Erythroblast (primary cell): ENCODE measurements at regions not wholly inside any gene's neighbourhood (a gene's known extent, or its start where the extent isn't known, plus 50 kb on each side); places are given as distances from the start of the nearest gene placed in this dataset.
"Not testable (repeated sequence)": the region's sequence is repeated elsewhere in the genome, so short reads cannot be mapped to it uniquely, and the experiment has no call there.

Experiments
- DNase-seq, 2 experiments: peaks; one replicate each; lab custom pipeline; 2025; lab: John Stamatoyannopoulos, UW
- GATA1 ChIP-seq: IDR thresholded peaks from 2 replicates; pipeline ENCODE4 v1.6.1; 2011; ENCODE audit warnings: low read depth, mild to moderate bottlenecking, control low read depth, low read length, moderate library complexity
- POLR2A ChIP-seq: IDR thresholded peaks from 2 replicates; pipeline ENCODE4 v1.6.1; 2011; ENCODE audit warnings: mild to moderate bottlenecking, low read length

DNA sequence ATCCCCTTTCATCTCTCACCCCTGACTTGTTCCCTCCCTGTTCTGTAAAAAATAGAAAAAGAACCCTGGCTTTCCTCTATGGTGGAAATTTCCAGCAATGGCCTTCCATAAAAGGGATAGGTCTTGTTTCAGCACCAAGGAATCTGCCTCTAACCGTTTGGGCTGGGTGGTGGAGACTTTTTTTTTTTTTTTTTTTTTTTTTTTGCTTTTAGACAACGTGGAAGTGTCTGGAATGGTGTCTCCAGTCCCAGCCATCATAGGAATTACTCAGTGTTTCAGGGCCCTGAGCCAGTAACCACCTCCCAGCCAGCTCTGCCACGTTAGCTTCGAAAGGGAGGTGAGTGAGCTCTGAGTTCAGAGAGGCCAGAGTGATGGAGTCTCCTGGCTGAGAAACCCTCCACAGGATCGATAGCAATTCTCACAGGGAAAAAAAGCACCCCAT is 97.3 kb upstream of the COL1A2 start:
- DNase-seq = no peak
- TF ChIP-seq GATA1 = no peak
- no peak for TF ChIP-seq POLR2A

DNA sequence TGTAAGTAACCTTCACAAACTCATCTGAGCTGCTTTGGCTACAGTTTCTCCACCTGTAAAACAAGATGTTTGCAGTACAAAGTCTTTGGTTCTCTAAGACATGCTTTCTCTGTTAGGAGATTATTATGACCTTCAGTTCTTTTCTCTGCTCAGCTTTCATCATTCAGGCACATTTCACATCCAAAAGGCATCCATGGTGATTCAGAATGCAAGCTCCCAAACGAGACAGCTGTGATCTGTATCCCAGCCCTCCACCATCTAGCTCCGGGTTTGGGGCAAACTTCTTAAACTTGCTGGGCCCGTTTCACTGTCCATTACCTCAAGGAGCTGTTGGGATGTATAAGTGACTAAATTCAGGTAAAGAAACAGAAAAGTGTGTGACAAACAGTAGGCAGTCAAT is 95.8 kb upstream of the COL1A2 start:
- TF ChIP-seq POLR2A (no peak), GATA1 (no peak)
- DNase-seq = no peak

DNA sequence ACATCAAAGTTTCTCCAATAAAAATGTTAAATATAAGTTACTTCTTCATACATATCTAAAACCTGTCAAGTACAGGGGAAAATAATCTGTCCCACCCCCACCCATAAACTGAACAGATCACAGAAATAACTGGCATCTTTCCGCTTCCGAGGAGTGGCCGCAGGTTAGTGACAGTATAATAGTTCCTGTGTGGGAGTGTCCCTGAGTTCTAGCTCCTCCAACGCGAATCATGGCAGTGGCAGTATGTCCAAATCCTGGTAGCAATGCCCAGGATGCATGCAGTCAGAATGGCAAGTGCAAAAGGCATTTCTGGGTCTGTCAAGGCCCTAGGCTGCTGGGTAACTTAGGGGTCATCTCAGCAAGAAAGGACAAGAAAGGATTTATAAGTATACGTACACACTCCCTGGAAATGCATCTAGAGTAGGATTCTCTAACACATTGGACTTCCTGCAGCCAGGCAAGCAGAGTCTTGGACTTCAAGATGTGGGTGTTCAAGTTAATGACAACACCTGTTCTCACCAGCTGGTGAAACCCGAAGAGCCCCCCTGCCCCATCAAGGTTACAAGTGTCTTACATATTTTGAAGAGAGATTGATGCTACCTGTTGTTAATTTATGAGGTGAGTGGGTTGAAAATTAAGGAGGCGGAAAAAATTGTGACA is 94.4 kb upstream of the COL1A2 start:
- TF ChIP-seq GATA1 = no peak
- no peak for TF ChIP-seq POLR2A

DNA sequence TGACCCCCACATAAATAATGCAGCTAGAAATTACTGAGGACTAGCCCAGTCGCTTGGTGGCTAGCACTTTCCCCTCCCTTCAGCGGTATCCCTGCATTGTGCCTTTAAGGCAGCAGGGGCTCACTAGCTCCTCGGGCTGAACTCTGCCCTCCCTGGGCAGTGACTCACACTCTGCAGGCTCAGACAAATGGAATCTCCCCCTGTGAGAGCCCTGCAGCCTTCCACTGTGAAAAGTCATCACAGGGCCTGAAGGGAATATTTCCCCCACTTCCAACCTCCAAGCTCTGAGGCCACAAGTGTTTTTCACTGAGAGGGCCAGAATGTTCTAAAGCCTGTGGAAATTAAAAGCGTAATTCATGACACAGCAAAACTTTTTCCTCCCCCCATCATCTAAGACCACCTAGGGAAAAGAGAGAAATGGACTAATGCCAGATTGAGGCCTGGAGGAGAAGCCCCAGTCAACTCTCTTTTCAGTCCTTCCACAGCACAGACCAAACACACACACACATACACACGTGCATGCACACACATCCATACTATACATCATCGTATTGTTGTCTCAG is 93.6 kb upstream of the COL1A2 start:
- TF ChIP-seq GATA1 (no peak), POLR2A (no peak)
- no peak for DNase-seq

More for the DNA sequence above, 94.4 kb upstream of the COL1A2 start:
- no peak for DNase-seq

DNA sequence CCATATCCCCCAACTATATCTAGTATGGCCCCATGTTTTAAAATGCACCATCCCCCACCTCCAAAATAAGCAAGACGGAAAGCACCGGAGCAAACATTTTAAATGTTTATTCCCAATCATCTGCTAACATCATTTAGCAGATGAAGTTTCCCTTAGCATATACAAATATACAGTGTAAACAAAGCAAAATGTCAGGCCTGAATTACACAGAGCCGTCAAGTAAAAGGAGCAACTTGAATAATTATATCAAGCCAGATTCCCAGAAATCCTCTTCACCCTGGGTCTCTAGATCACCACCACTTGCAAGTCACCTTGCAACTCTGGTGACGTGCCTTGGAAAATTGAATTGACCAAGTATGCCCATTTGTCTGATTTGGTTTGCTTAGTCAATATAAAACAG is 91.6 kb upstream of the COL1A2 start:
- no peak for TF ChIP-seq GATA1

DNA sequence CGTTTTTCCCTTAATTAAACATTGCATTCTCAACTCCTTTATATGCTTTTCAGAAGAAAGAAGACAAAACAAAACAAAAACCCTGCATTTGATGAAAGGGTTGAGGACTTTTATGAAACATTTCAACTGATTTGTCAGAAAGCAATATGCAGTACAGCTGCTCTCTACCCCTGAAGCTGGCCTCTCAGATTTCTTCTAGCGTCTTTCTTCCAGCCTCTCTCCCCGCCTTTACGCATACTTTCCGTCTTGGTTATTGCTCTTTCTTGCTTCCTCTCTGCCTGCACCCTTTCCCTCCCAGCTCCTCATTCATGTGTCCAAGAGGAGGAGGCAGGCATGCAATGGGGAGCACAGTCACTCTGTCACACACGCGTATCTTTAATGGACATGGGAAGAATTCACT is 91.0 kb upstream of the COL1A2 start:
- TF ChIP-seq POLR2A = no peak
- TF ChIP-seq GATA1 = no peak
- DNase-seq = no peak

More for the DNA sequence above, 91.6 kb upstream of the COL1A2 start:
- DNase-seq = no peak

DNA sequence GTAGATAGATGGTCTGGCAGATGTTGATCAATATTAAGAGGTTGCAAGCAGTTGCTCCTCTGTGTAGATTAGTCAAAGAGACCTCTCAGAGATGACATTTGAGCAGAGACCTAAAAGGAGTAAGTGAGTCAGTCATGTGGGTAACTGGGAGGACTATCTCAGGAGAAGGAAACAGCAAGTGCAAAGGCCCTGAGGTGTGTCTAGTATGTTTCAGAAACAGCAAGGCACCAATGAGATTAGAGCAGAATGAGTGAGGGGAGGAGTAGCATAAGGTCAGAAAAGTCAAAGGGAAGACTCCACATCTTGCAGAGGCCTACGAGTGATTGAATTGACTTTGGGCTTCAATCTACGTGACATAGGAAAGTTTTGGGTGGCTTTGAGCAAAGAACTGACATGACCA is 89.8 kb upstream of the COL1A2 start:
- TF ChIP-seq POLR2A (no peak), GATA1 (no peak)
- no peak for DNase-seq

DNA sequence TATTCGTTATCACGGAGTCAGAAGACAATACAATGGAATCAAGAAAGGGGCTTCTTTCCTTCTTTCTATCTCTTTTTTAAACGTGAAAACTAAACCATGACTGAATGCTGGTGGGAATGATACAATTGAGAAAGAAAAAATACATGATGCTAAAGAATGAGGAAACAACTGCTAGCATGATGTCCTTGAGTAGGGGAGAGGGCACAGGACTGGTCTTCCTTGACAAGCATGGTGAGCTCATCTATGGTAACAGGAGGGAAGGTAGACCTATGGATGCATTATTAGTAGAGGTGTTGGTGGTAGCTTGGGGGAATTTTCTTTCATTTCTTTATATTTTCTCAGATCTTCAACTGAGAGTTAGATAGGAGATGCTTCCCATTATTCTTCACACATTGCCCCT is 88.9 kb upstream of the COL1A2 start:
- TF ChIP-seq GATA1 (no peak), POLR2A (no peak)
- DNase-seq = no peak

DNA sequence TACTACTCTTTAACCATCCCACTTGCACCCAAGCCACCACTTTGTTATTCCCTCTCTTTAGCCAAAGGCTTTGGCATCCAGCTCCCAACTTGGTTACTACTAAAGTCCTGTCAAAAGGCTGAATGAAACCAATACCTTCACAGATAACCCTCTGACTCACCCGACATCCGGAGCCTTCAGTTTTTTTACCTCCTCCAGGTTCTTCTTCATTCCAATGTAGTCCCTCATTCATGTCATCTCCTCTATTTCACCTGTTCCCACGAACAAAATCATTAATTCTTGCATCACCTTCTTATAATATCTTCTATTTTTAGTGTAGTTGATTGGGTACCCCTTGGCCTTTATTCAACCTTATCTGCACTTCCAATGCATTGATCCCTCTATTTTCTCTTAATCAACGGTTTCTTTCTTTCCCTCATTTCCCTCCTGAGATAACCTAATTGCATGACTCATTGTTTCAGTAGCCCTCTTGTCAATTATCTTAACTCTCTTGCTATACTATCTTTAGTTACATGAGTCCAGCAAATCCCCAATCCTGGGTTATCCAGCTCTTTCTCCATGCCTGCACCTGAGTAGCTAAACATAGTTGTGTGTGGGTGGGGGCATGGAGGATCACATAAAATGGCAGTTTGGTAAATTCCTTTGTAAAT is 87.2 kb upstream of the COL1A2 start:
- no peak for TF ChIP-seq POLR2A
- TF ChIP-seq GATA1 = no peak
- no peak for DNase-seq

DNA sequence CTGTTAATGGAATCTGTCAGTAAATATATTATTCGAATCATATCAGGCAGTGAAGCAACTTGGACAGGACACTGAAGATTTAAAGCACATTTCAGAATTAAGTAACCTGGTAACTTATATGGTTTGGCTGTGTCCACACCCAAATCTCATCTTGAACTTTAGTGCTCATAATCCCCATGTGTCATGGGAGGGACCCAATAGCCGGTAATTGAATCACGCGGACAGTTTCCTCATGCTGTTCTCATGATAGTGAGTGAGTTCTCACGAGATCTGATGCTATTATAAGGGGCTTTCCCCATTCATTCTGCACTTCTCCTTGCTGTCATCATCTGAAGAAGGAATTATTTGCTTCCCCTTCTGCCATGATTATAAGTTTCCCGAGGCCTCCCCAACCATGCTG is 83.2 kb upstream of the COL1A2 start:
- TF ChIP-seq POLR2A (no peak), GATA1 (no peak)
- DNase-seq = no peak

DNA sequence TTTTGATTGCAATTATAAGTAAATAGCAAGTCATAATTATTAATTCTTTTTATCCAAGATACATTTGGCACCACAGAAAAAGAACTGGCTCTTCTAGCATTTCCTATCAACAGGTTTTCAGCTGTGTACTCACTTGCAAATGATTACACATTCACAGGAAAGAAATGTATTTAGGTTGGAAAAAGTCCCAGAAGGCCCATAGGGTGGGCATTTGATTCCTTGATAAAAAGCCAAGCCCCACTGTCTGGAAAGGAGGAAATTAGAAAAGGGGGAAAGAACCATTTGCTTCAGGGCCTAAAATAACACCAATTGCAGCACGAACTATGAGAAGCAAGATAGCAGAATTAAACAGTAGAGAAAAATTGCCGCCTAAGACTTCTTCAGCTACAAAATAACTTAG is 80.8 kb upstream of the COL1A2 start:
- DNase-seq = no peak

DNA sequence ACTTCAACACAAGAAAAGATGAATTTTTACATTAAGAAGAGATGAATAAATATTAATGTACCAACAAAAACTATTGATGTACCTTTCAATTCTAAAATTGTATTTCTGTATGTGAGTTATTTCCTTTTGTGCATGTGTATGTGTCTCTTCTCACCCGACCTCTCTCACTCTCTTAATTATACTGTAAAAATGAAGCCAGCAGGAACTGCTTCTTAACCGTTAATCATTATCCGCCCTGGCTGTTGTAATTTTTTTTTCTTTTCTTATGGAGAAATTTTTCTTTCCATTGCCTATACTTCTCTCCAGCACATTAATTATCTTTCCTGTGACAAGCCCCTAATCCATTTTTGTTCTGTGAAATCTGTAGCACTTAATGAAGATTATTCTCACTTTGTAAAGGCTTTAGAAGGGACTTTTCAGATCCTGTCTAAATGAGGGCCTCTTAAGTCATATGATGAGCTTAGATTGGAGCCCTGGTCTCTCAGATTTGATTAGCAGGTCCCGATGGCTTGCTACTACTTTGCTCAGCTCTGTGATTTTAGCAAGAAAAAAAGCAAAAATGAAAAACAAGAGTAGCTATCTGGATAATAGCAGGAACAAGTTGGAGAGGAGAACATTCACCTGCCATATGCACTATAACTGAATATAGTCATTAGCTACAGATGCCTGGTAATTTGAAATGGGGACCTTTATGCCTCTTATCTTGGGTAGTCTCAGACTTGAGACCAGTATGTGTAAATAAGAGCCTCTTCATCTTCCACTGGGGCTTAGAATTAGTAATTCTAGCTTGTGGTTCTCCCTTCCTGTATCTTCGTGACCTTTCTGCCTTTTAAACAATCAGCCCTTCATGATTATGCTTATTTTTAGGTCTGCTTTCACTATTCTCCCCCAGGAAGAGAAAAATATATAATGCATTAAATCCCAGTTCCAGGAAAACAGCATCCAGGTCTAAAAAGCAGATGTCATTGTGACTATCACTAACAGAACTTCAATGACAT is 80.0 kb upstream of the COL1A2 start:
- no peak for DNase-seq
- TF ChIP-seq POLR2A (no peak), GATA1 (no peak)

More for the DNA sequence above, 80.8 kb upstream of the COL1A2 start:
- TF ChIP-seq POLR2A (no peak), GATA1 (no peak)

DNA sequence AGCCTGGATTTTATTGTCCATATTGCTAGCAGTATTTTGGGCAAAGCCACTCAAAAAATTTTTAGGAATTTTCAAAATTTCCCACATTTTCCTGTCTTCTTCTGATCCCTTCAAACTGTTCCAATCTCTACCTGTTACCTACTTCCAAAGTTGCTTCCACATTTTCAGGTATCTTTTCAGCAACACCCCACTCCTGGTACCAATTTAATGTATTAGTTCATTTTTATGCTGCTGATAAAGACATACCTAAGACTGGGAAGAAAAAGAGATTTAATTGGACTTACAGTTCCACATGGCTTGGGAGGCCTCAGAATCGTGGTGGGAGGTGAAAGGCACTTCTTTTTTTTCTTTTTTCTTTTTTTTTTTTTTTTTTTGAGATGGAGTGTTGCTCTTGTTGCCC is 73.6 kb upstream of the COL1A2 start:
- DNase-seq = not testable (repeated sequence)
